Breast epithelium (tissue), 4 donors: ENCODE measurements at regions not wholly inside any gene's neighbourhood (a gene's known extent, or its start where the extent isn't known, plus 50 kb on each side); places are given as distances from the start of the nearest gene placed in this dataset.

Source experiments
- DNase-seq, 2 donors: peaks; one replicate each; pipeline ENCODE4 v3.0.0-alpha.2; 2019; ENCODE audit warnings: low spot score in 2 of 2
- H3K27ac ChIP-seq, 2 donors: fragments of 200-600 bp; sonication (generic) in 1 of 2; one replicate each; pipeline ENCODE4 v1.5.1; 2016 to 2019; ENCODE audit warnings: mild to moderate bottlenecking in 1 of 2
- H3K27me3 ChIP-seq, 2 donors: fragments of 200-600 bp; sonication (generic) in 1 of 2; one replicate each; pipeline versions ENCODE4 v1.5.1 to v1.6.0; 2017 to 2019; ENCODE audit warnings: control low read depth in 1 of 2, mild to moderate bottlenecking in 1 of 2
- H3K36me3 ChIP-seq: fragments of 200-600 bp; one replicate; pipeline ENCODE4 v1.5.1; 2019
- H3K4me1 ChIP-seq, 2 donors: fragments of 200-600 bp; sonication (generic); one replicate each; pipeline ENCODE4 v1.5.1; 2016 to 2019; ENCODE audit warnings: control low read depth in 1 of 2
- H3K4me3 ChIP-seq, 3 donors: fragments of 200-600 bp; sonication (generic); 1 replicate in 2 of 3; 2 replicates in 1 of 3; pipeline ENCODE4 v1.5.1; 2016 to 2019; ENCODE audit warnings: mild to moderate bottlenecking in 3 of 3, moderate library complexity in 2 of 3
- H3K9me3 ChIP-seq, 2 donors: fragments of 200-600 bp; sonication (generic) in 1 of 2; one replicate each; pipeline ENCODE4 v1.5.1; 2016 to 2019; ENCODE audit warnings: control low read depth in 1 of 2
- CTCF ChIP-seq, 3 donors: fragments of 450-650 bp; IDR thresholded peaks; one replicate each; pipeline ENCODE4 v1.5.1; 2016 to 2017; ENCODE audit warnings: antibody characterized with exemption in 3 of 3, mild to moderate bottlenecking in 3 of 3, moderate library complexity in 3 of 3
- POLR2A ChIP-seq: fragments of 450-650 bp; IDR thresholded peaks from one replicate; pipeline ENCODE4 v1.6.1; 2016; ENCODE audit warnings: antibody characterized with exemption, mild to moderate bottlenecking, moderate library complexity
- POLR2AphosphoS5 ChIP-seq, 3 donors: sonication (generic); formaldehyde crosslinking; IDR thresholded peaks; one replicate each; pipeline ENCODE4 v1.6.1; 2017; ENCODE audit warnings: antibody characterized with exemption in 3 of 3
- intact Hi-C: fragments of 100-400 bp; cut with DNase I; formaldehyde crosslinking; loops from one replicate; pipeline ENCODE4 v1.15.1; 2023; ENCODE audit warnings: low total_unique reads

DNA sequence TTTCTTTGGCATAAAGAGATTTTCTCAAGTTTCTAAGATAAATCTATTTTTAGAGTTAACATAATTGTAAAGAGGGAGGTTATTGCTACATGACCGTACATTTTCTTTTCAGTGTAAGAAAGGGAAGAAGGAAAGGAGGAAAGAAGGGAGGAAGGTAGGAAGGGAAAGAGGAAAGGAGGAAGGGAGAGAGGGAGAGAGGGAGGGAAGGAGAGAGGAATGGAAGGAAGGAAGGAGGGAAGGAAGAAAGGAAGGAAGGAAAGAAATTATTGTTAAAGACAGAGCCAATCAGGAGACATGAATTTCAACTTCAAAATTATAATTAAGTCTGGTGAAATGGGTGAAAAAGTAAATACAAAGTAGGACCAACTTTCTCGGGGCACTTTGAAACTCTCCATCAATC is 197.6 kb downstream of the SNCA start:
- Histone ChIP-seq H3K9me3 (no peaks in the 10 kb centered on the region), H3K4me1 (no peaks in the 10 kb centered on the region), H3K36me3 (no peaks in the 10 kb centered on the region), H3K4me3 (no peak overlapping the region), H3K27ac (no peak overlapping the region), H3K27me3 (no peaks in the 10 kb centered on the region)
- intact Hi-C loops, result no loop called here
- TF ChIP-seq POLR2AphosphoS5 (IDR thresholded peaks at IDR 0.05) (no peak), POLR2A (no peak), CTCF (IDR thresholded peaks at IDR 0.05) (no peak)
- no peak for DNase-seq

GRCh38 chr4:89625599-89626293 is 211.2 kb downstream of the SNCA start:
- TF ChIP-seq POLR2A, result no peak
- TF ChIP-seq CTCF (IDR thresholded peaks at IDR 0.05), result no peak
- no peak for TF ChIP-seq POLR2AphosphoS5 (IDR thresholded peaks at IDR 0.05)
- Histone ChIP-seq H3K36me3 (no peaks in the 10 kb centered on the region), H3K27me3 (no peaks in the 10 kb centered on the region), H3K27ac (no peak overlapping the region), H3K4me1 (no peaks in the 10 kb centered on the region), H3K4me3 (no peak overlapping the region), H3K9me3 (no peaks in the 10 kb centered on the region)
- no peak for DNase-seq
- intact Hi-C loops, result no loop called here

- no peak for TF ChIP-seq POLR2A
- no peak for TF ChIP-seq CTCF (IDR thresholded peaks at IDR 0.05)
- TF ChIP-seq POLR2AphosphoS5 (IDR thresholded peaks at IDR 0.05), result no peak
- intact Hi-C loops, result no loop called here
- Histone ChIP-seq H3K4me1 (no peaks in the 10 kb centered on the region), H3K36me3 (no peaks in the 10 kb centered on the region), H3K4me3 (no peak overlapping the region), H3K27ac (no peak overlapping the region), H3K27me3 (no peaks in the 10 kb centered on the region), H3K9me3 (no peaks in the 10 kb centered on the region)
- no peak for DNase-seq
Measured at GRCh38 chr4:89619206-89619962, 217.6 kb downstream of the SNCA start.

GRCh38 chr4:89618151-89618550 is 218.8 kb downstream of the SNCA start:
- Histone ChIP-seq H3K9me3 (no peaks in the 10 kb centered on the region), H3K27ac (no peak overlapping the region), H3K36me3 (no peaks in the 10 kb centered on the region), H3K4me3 (no peak overlapping the region), H3K4me1 (no peaks in the 10 kb centered on the region), H3K27me3 (no peaks in the 10 kb centered on the region)
- DNase-seq, result no peak
- TF ChIP-seq CTCF (IDR thresholded peaks at IDR 0.05) (no peak), POLR2A (no peak), POLR2AphosphoS5 (IDR thresholded peaks at IDR 0.05) (no peak)
- intact Hi-C loops, result no loop called here

DNA sequence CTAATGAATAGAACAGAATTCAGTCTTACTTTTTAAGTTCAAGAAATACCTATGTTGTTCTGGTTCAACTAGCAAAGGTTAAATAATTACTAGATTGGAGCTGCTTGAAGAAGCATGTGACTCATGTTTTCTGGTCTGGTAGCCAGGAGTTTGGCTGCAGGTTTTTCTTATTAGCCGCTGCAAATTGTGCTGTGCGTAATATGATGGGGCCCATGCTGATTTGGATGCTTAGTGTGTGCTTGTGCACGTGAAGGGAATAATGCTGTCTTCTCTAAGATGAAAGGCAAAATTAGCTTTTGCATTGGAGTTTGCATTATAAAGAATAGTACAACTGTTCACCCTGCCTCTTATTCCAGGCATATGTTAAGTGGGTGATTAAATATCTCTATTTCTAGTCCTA is 219.6 kb downstream of the SNCA start:
- no peak for DNase-seq
- Histone ChIP-seq H3K9me3 (no peaks in the 10 kb centered on the region), H3K4me1 (no peaks in the 10 kb centered on the region), H3K36me3 (no peaks in the 10 kb centered on the region), H3K27me3 (no peaks in the 10 kb centered on the region), H3K27ac (no peak overlapping the region), H3K4me3 (no peak overlapping the region)
- intact Hi-C loops, result no loop called here
- TF ChIP-seq POLR2A (no peak), POLR2AphosphoS5 (IDR thresholded peaks at IDR 0.05) (no peak), CTCF (IDR thresholded peaks at IDR 0.05) (no peak)
